IMR-90 (cell line): ENCODE measurements at regions not wholly inside any gene's neighbourhood (a gene's known extent, or its start where the extent isn't known, plus 50 kb on each side); places are given as distances from the start of the nearest gene placed in this dataset.

Experiments
- CEBPB ChIP-seq: IDR thresholded peaks from 2 replicates; pipeline ENCODE4 v1.6.1; 2012; ENCODE audit warnings: low read depth, low read length, improper control_type of control experiment
- CHD1 ChIP-seq: IDR thresholded peaks from 2 replicates; pipeline ENCODE4 v1.6.1; 2012; ENCODE audit warnings: low read depth, low read length, improper control_type of control experiment
- CTCF ChIP-seq: conservative IDR thresholded peaks from 2 replicates; pipeline ENCODE4 v1.5.1; 2012; ENCODE audit warnings: mild to moderate bottlenecking, low read depth, low read length, improper control_type of control experiment
- FOS ChIP-seq: fragments of 150-350 bp; IDR thresholded peaks from 2 replicates; pipeline ENCODE4 v1.6.1; 2016; ENCODE audit warnings: low read depth, low read length
- MAZ ChIP-seq: IDR thresholded peaks from 2 replicates; pipeline ENCODE4 v1.6.1; 2012; ENCODE audit warnings: low read depth, mild to moderate bottlenecking, low read length, improper control_type of control experiment, moderate library complexity, borderline replicate concordance
- MXI1 ChIP-seq: IDR thresholded peaks from 2 replicates; pipeline ENCODE4 v1.6.1; 2012; ENCODE audit warnings: low read depth, mild to moderate bottlenecking, low read length, moderate library complexity, borderline replicate concordance
- NFE2L2 ChIP-seq: fragments of 150-350 bp; IDR thresholded peaks from 2 replicates; pipeline ENCODE4 v1.6.1; 2016; ENCODE audit warnings: low read depth, mild to moderate bottlenecking, low read length
- POLR2A ChIP-seq: IDR thresholded peaks from 2 replicates; pipeline ENCODE4 v1.6.1; 2012; ENCODE audit warnings: mild to moderate bottlenecking, low read depth, low read length
- RAD21 ChIP-seq: IDR thresholded peaks from 2 replicates; pipeline ENCODE4 v1.6.1; 2012; ENCODE audit warnings: low read length, improper control_type of control experiment
- RCOR1 ChIP-seq: IDR thresholded peaks from 2 replicates; pipeline ENCODE4 v1.6.1; 2012; ENCODE audit warnings: mild to moderate bottlenecking, low read length, improper control_type of control experiment; ENCODE audit not compliant: insufficient replicate concordance
- USF2 ChIP-seq: fragments of 150-350 bp; IDR thresholded peaks from 2 replicates; pipeline ENCODE4 v1.6.1; 2017; ENCODE audit warnings: mild to moderate bottlenecking, antibody characterized with exemption, low read length, low read depth

- TF ChIP-seq CTCF (no peak), POLR2A (no peak), MXI1 (no peak), CHD1 (no peak), CEBPB (no peak), RAD21 (no peak), FOS (no peak), RCOR1 (no peak), USF2 (no peak), MAZ (no peak), NFE2L2 (no peak)
These were observed 110.6 kb downstream of the BMP4 start for GRCh38 chr14:53845813-53846693.
